LNCAP (cell line): ENCODE measurements at regions not wholly inside any gene's neighbourhood (a gene's known extent, or its start where the extent isn't known, plus 50 kb on each side); places are given as distances from the start of the nearest gene placed in this dataset.

Source experiments
- TF ChIP-seq, protein P1 (sequence below): fragments of 450-650 bp; IDR thresholded peaks from 2 replicates; pipeline ENCODE4 v1.5.1; 2017; ENCODE audit warnings: mild to moderate bottlenecking

DNA sequence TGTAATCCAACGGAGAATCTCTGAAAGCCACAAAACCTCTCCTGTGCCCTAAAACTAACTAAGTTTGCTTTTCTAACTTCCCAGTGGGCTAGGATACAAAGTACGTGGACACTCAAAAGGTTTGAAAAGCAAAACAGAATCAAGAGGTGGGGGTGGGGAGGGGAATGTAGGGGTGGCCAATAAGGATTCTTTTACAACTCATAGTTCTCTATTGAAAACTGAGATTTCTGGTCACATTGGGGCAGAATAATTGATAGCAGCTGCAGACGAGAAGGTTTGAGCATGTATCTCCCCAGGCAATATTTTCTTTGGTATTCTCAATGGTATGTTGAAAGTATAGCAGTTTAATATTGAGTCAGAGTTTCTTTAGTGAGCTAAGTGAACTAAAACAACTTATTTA, 376.7 kb upstream of the CITED2 start:
- TF ChIP-seq, protein P1, sequence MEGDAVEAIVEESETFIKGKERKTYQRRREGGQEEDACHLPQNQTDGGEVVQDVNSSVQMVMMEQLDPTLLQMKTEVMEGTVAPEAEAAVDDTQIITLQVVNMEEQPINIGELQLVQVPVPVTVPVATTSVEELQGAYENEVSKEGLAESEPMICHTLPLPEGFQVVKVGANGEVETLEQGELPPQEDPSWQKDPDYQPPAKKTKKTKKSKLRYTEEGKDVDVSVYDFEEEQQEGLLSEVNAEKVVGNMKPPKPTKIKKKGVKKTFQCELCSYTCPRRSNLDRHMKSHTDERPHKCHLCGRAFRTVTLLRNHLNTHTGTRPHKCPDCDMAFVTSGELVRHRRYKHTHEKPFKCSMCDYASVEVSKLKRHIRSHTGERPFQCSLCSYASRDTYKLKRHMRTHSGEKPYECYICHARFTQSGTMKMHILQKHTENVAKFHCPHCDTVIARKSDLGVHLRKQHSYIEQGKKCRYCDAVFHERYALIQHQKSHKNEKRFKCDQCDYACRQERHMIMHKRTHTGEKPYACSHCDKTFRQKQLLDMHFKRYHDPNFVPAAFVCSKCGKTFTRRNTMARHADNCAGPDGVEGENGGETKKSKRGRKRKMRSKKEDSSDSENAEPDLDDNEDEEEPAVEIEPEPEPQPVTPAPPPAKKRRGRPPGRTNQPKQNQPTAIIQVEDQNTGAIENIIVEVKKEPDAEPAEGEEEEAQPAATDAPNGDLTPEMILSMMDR, result no peak

DNA sequence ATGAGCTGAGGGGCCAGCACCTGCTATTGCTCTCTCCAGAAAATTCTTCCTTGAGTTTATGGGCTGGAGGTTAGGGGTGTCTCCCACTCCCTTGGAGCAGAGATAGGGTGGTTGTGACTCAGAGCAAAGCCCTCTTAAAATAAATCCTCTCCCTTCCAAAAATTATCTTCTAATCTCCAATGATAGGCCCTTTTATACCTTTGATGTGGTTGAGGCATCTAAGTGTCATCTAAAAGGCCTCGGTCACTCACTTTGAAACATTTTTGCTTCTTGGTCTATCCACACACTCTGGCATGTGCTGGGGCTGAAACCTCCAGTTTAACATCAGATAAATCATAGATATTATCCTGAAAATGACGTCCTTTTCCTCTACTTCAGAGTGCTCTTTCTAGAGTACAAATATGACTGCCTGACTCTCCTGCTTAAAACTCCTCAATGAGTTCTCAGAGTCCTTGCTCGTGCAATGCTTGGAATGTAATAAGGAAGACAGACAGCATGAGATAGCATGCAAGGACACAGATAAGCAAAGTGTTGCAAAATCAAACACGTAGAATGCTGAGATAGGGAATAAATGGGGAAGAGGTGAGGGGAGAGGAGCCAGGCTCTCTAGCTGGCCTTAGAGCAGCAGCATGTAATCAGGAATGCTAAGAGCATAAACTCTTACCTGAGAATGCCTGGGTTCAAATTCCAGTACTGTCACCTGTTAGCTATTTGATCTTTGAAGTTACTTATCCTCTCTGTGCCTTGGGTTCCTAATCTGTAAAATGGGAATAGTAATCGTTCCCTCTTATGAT, 374.1 kb upstream of the CITED2 start:
- TF ChIP-seq, protein P1, result no peak

DNA sequence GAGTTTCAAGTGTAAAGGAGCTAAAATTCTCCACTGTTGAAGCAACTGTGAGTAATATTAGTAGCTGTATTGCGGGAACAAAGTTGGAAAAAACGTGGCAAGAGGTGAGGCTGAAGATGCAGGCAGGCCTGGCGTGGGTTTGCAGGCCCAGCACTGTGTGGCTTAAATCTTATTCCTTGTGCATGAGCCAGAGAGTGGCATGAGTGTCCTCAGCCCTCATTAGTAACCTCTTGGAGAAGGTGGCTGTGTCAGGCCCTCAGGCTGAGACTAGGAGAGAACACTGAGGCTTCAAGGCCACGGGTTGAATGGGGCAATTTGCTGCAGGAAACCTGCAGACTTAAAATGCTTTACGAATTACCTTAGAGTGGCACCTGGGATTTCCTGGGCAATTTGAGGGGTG, 372.7 kb upstream of the CITED2 start:
- TF ChIP-seq, protein P1, result no peak

DNA sequence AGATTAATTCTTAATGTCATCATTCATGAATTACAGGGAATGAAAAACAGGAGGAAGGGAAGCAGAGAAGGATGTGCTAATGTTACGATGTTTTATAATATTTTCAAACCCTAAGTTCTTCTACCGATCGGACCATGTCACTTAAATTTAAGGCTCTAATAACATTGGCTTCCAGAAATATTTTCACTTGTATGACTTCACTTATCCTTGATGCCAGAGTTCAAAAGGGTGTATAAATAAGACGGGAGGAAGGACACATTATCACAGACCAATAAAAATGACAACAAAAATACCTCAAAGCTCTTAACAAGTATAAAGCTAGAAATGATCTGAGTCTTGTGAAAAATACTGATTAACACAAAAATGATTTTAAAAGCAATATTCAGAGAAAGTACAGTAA, 370.4 kb upstream of the CITED2 start:
- TF ChIP-seq, protein P1, result no peak

DNA sequence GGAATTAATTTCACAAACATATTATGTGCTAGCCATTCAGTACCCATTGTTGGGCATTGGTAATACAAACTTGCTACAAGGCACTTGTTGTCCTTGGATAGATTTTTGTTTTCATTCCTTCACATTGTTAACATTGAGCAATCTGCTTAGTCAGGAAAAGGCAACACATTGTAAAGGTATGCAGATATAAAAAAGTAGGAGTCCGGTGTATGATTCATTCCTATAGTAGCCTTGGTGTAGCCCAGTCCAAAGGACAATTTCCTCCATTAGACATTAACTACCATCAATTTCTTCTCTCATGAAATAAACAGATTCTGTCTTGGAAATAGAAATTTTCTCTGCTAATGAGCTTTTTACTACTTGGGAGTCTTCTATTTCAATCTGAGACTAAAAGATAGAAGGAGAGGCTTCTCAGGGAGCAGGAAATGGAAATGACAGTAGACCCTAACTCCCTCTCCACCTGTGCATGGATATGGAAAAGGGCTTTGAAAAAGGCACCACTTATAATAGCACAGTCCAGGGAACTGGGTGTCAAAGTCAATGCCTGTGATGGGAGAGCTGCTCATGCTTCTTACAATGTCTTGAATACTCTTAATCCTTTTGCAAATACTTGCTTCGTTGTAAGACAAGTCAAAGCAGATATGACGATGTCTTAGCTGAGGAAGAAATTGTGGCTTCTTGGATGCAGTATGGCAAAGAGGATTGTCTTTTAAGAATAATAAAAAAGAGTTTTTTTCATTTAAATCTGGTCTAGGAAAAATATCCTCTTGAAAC, 369.4 kb upstream of the CITED2 start:
- TF ChIP-seq, protein P1, result no peak

DNA sequence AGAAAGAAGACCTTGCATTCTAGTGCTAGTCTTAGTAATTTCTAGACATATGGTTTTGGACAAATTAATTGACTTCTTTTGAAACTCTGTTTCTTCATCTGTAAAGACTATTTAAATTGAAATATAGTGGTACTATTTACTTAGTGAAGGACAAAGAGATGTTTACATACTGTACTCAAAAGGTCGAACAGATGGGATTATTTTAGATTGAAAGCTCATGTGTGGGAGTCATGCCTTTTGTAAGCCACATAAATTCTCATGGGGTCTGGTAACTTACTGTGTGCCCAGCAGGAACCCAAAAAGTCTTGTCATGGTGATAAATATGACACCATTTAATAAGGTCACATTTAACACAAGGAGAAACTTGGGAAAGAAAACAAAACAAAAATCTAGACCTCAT, 368.2 kb upstream of the CITED2 start:
- TF ChIP-seq, protein P1, result no peak

DNA sequence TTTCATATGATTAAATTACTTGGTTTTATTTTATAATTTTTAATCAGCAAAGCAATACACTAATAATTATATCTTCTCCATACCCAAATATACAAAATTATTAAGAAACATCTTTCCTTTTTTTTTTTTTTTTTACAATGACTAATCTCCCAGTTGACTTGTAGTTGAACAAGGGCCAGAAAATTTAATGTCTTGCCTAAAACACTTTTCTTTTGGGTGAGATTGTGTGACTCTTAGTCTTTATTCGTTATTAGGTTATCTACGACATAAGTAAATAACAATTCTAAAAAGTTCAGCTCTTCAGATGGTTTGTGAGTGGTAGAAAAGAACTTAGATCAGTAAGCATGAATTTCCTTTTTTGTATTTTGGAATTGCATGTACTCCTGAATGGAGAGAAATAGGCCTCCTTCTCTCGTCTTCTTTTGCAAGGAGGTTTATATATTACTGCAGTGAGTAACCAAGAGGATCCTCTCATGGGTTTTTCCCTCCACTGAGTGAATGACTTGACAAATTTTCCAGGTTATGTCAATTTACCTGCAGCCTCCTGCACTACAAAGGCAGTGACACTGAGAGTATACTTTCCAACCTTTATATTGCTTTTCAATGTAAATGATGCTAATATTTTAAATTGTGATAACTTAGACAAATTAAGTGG, 364.5 kb upstream of the CITED2 start:
- TF ChIP-seq, protein P1, result no peak
